ENCODE measurements at regions not wholly inside any gene's neighbourhood (a gene's known extent, or its start where the extent isn't known, plus 50 kb on each side); places are given as distances from the start of the nearest gene placed in this dataset.
"Not testable (repeated sequence)": the region's sequence is repeated elsewhere in the genome, so short reads cannot be mapped to it uniquely, and the experiment has no call there.

GRCh38 chr15:22587391-22587790 lies 128.7 kb downstream of the GOLGA6L22 start:
- TF ChIP-seq CTCF, POLR2A, EP300 (IDR thresholded peaks at IDR 0.05): not testable (repeated sequence)

All from sigmoid colon (tissue), 4 donors.